ENCODE measurements at regions not wholly inside any gene's neighbourhood (a gene's known extent, or its start where the extent isn't known, plus 50 kb on each side); places are given as distances from the start of the nearest gene placed in this dataset.

DNA sequence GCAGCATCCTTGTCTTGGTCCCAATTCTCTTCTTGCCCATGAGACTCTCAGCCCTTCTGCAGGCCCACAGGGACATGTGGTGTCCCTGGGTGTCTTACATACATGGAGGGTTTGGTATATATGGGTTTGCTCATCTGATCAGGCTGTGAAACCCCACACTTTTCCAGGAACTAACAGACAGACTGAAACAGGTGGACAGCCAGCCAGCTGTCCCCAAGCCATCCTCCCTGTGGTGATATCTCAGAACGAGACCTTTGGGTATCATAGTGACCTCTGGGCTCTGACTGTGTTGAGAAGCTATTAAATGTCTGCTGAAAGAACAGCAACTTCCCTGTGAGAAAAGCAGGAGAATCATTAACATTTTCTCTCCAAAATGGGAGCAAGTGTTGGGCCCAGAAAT lies 115.5 kb upstream of the PAXBP1 start:
- TF ChIP-seq RCOR1 (IDR thresholded peaks at IDR 0.05; ENCODE audit: insufficient replicate concordance, low read length) = no peak
- TF ChIP-seq RFX5 (IDR thresholded peaks at IDR 0.05; ENCODE audit: low read depth, low read length) = no peak
- TF ChIP-seq CHD1 (IDR thresholded peaks at IDR 0.05; ENCODE audit: low read depth, low read length) = no peak
- TF ChIP-seq SMC3 (IDR thresholded peaks at IDR 0.05; ENCODE audit: low read depth, low read length) = no peak
- TF ChIP-seq MXI1 (IDR thresholded peaks at IDR 0.05; ENCODE audit: borderline replicate concordance, low read depth, low read length) = no peak
- TF ChIP-seq, protein P1, sequence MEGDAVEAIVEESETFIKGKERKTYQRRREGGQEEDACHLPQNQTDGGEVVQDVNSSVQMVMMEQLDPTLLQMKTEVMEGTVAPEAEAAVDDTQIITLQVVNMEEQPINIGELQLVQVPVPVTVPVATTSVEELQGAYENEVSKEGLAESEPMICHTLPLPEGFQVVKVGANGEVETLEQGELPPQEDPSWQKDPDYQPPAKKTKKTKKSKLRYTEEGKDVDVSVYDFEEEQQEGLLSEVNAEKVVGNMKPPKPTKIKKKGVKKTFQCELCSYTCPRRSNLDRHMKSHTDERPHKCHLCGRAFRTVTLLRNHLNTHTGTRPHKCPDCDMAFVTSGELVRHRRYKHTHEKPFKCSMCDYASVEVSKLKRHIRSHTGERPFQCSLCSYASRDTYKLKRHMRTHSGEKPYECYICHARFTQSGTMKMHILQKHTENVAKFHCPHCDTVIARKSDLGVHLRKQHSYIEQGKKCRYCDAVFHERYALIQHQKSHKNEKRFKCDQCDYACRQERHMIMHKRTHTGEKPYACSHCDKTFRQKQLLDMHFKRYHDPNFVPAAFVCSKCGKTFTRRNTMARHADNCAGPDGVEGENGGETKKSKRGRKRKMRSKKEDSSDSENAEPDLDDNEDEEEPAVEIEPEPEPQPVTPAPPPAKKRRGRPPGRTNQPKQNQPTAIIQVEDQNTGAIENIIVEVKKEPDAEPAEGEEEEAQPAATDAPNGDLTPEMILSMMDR (conservative IDR thresholded peaks at IDR 0.05; ENCODE audit: low read depth, low read length) = no peak
- TF ChIP-seq NFE2L2 (IDR thresholded peaks at IDR 0.05; ENCODE audit: low read depth, low read length) = no peak
- no peak for TF ChIP-seq BHLHE40 (IDR thresholded peaks at IDR 0.05; ENCODE audit: low read depth, low read length)
- no peak for TF ChIP-seq POLR2A (IDR thresholded peaks at IDR 0.05; ENCODE audit: low read depth, low read length)
- no peak for TF ChIP-seq CEBPB (IDR thresholded peaks at IDR 0.05; ENCODE audit: low read depth, low read length)
- no peaks in the 10 kb centered on the region for H3K9me3 ChIP-seq (ENCODE audit: control insufficient read depth, insufficient read depth, low read length)
- DNase-seq = no peak
- dilution Hi-C loops (cut with HindIII; ENCODE audit: low sequenced_read_pairs, unreplicated experiment) = no loop called here
- H3K36me3 ChIP-seq (ENCODE audit: control insufficient read depth, insufficient read depth, low read length) = no peaks in the 10 kb centered on the region
- H4K5ac ChIP-seq (ENCODE audit: low read depth, low read length) = no peak overlapping the region
- no peak overlapping the region for H3K56ac ChIP-seq (ENCODE audit: extremely low read depth, insufficient read depth, low read length)
- ATAC-seq (ENCODE audit: low read depth) = no peak
- no peaks in the 10 kb centered on the region for H3K79me1 ChIP-seq (ENCODE audit: low read depth in 1 of 2, low read length in 2 of 2)
- no TSS peak for BruUV-seq (replicated peaks)
- no peak overlapping the region for H2BK120ac ChIP-seq (ENCODE audit: low read depth, low read length)
- no peak overlapping the region for H3K9ac ChIP-seq (ENCODE audit: low read depth, low read length)
- CTCF ChIA-PET = no interaction called here
- no peak overlapping the region for H3K27ac ChIP-seq (ENCODE audit: insufficient read depth, low read length)
- no peak overlapping the region for H3K18ac ChIP-seq (ENCODE audit: low read depth, low read length)
- H3K4me3 ChIP-seq (ENCODE audit: insufficient read depth, low read depth, low read length) = no peak overlapping the region
- peaks cover 3% of the 10 kb centered on the region; the same call in 1 of the 2 replicates for H3K27me3 ChIP-seq (ENCODE audit: control insufficient read depth, insufficient read depth, low read length)
- H3K9me1 ChIP-seq (ENCODE audit: insufficient read depth, low read length) = no peaks in the 10 kb centered on the region
- no peaks in the 10 kb centered on the region for H3K4me1 ChIP-seq (ENCODE audit: control insufficient read depth, insufficient read depth, low read length)
- H2AK5ac ChIP-seq (ENCODE audit: low read depth, low read length) = no peak overlapping the region
- H4K8ac ChIP-seq (ENCODE audit: low read depth in 2 of 2, low read length in 2 of 2) = no peak overlapping the region
- POLR2A ChIA-PET (ENCODE audit: unreplicated experiment) = no interaction called here
- H3K4ac ChIP-seq (ENCODE audit: low read depth, low read length) = no peak overlapping the region
- no peak overlapping the region for H4K91ac ChIP-seq (ENCODE audit: insufficient read depth, low read depth, low read length)
- no peak overlapping the region for H2BK20ac ChIP-seq (ENCODE audit: low read depth, low read length)
- no peak overlapping the region for H3K4me2 ChIP-seq (ENCODE audit: low read depth, low read length)
- WGBS, 2 experiments (ENCODE audit: extremely low coverage in 2 of 2, insufficient read length in 1 of 2) = no CpG with 5 or more reads among the region's 1 CpG
- H2BK5ac ChIP-seq (ENCODE audit: low read depth, low read length, poor library complexity, severe bottlenecking) = no peak overlapping the region
- no peak overlapping the region for H2AK9ac ChIP-seq (replicated peaks; ENCODE audit: low read depth, low read length, poor library complexity)
- no peak overlapping the region for H2AFZ ChIP-seq (replicated peaks; ENCODE audit: low read length, poor library complexity)
- H4K20me1 ChIP-seq (ENCODE audit: insufficient read depth, low read length) = no peaks in the 10 kb centered on the region
- in situ Hi-C loops (cut with MboI; ENCODE audit: low sequenced_read_pairs) = no loop called here
- H3K23ac ChIP-seq (ENCODE audit: low read depth, low read length) = no peak overlapping the region
- intact Hi-C loops (cut with micrococcal nuclease) = no loop called here
- H2BK15ac ChIP-seq (ENCODE audit: low read depth, low read length) = no peak overlapping the region
- H3K14ac ChIP-seq (replicated peaks; ENCODE audit: low read depth, low read length) = no peak overlapping the region

Measured in IMR-90 (cell line).